ENCODE measurements at regions not wholly inside any gene's neighbourhood (a gene's known extent, or its start where the extent isn't known, plus 50 kb on each side); places are given as distances from the start of the nearest gene placed in this dataset.

- no peak overlapping the region for H3K4me3 ChIP-seq (ENCODE audit: low read depth, low read length)
- no peak for TF ChIP-seq CTCF (IDR thresholded peaks at IDR 0.05; ENCODE audit: borderline replicate concordance, insufficient read depth, low read depth, low read length)
These were observed 423.5 kb downstream of the TAF11L14 start for GRCh38 chr5:18057725-18058124.

DNA sequence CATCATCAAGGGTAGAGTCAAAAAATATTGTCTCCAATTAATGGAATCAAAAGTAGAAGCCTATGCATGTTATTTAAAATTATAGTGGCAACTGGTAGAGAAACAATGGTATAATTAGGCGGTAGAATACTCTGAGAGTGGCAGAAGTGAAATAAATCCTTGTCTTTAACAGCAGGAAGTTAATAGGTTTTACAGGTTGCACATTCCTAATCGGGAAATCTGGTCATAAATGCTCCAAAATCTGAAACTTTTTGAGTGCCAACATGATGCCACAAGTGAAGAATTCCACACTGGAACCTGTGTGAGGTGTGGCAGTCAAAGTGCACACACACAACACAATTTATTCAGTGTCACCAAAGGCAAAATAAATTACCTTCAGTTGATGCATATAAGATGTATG lies 433.4 kb downstream of the TAF11L14 start:
- no peak overlapping the region for H3K4me3 ChIP-seq (ENCODE audit: low read depth, low read length)

DNA sequence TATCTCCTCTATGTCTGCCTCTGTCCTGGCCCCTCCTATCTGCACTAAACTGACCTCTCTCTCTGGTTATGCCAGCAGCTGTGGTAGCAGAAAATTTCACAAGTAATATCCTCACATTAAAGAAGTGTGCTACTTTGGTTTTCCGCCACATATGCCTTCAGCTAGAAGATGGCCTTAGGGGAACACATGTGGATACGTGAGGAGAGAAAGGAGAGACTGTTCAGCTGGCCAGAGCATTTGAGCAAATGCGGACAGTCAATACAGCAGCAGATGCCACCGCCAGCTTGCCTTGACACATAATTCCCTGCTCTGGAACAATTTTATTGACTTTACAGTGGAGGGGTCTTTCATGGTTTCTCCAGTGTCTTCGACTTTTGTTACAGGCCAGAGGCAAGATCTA lies 434.6 kb downstream of the TAF11L14 start:
- H3K4me3 ChIP-seq (ENCODE audit: low read depth, low read length), result no peak overlapping the region
- TF ChIP-seq CTCF (IDR thresholded peaks at IDR 0.05; ENCODE audit: borderline replicate concordance, insufficient read depth, low read depth, low read length), result no peak

More for the DNA sequence above, 433.4 kb downstream of the TAF11L14 start:
- no peak for TF ChIP-seq CTCF (IDR thresholded peaks at IDR 0.05; ENCODE audit: borderline replicate concordance, insufficient read depth, low read depth, low read length)

DNA sequence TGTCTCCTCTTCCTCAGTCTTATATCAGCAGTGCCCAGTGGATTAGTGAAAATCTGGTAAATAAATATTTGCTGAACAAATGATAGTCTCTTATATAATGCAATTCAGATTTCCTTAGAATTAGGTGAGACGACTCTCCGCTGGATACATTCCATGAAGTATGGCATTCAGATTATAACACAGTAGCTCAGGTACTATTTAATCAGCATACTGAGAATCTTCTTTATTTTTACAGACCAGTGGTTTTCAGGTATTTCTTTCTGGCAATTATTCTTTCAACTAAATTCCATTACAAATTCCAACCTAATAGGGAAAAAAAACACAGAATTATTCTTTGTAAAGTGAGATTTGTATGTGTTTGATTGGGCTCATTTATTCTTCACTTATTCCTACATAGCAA lies 435.5 kb downstream of the TAF11L14 start:
- no peak for TF ChIP-seq CTCF (IDR thresholded peaks at IDR 0.05; ENCODE audit: borderline replicate concordance, insufficient read depth, low read depth, low read length)
- H3K4me3 ChIP-seq (ENCODE audit: low read depth, low read length), result no peak overlapping the region

DNA sequence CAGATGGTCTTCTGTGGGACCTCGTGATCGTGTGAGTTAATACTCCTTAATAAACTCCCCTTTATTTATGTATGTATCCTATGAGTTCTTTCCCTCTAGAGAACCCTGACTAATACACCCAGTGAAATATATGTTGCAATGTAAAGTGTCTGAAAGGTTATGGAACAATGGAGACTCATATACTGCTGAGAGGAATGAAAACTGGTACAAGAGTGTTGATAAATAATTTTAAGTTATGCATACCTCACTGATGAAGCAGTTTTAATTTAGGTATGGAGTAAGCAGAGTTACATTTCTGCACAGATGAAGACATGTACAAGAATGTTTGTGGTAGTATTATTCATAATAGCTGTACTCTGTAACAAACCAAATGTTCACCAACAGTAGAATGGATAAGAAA lies 438.3 kb downstream of the TAF11L14 start:
- TF ChIP-seq CTCF (IDR thresholded peaks at IDR 0.05; ENCODE audit: borderline replicate concordance, insufficient read depth, low read depth, low read length), result no peak
- no peak overlapping the region for H3K4me3 ChIP-seq (ENCODE audit: low read depth, low read length)

GRCh38 chr5:18074961-18075360 lies 440.7 kb downstream of the TAF11L14 start:
- no peak overlapping the region for H3K4me3 ChIP-seq (ENCODE audit: low read depth, low read length)
- no peak for TF ChIP-seq CTCF (IDR thresholded peaks at IDR 0.05; ENCODE audit: borderline replicate concordance, insufficient read depth, low read depth, low read length)

DNA sequence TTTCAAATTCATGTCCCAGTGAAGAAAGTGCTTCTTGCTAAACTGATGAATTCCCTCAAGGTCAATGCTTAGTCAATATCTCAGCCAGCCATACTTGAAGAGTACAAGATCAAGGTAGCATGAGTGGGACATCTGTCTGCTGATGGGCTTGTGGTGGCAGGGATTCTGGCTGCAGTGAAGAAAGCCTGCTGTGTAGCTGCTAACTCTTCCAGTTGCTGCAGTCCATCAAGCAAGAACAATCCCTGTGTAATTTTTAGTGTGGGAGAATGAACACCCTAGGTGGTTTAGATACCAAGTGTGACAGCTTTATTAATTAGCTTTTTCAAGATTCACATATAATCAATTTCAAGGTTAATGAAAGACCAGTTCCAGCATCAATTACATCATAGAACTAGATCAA lies 443.9 kb downstream of the TAF11L14 start:
- H3K4me3 ChIP-seq (ENCODE audit: low read depth, low read length), result no peak overlapping the region
- TF ChIP-seq CTCF (IDR thresholded peaks at IDR 0.05; ENCODE audit: borderline replicate concordance, insufficient read depth, low read depth, low read length), result no peak

Measured in GM12875 (cell line).